WTC11 (cell line): ENCODE measurements at regions not wholly inside any gene's neighbourhood (a gene's known extent, or its start where the extent isn't known, plus 50 kb on each side); places are given as distances from the start of the nearest gene placed in this dataset.

Experiments
- ATAC-seq: fragments of 200-7000 bp; cut with Tn5 transposase; 2 replicates; pipeline ENCODE4 v1.10.0; 2021; ENCODE audit warnings: mild to moderate bottlenecking, moderate library complexity
- CTCF ChIA-PET: fragments of 300-600 bp; sonication (Branson Sonifier 250); formaldehyde crosslinking; loops from one replicate; lab custom pipeline; 2021; ENCODE audit warnings: antibody characterized with exemption; lab: Charles Lee
- POLR2A ChIA-PET: fragments of 350-600 bp; sonication (Branson Sonifier 250); formaldehyde crosslinking; loops from one replicate; lab custom pipeline; 2021; ENCODE audit warnings: antibody characterized with exemption; lab: Charles Lee
- DNase-seq: peaks from one replicate; pipeline ENCODE4 v3.0.0; 2021; ENCODE audit warnings: low spot score
- H3K27ac Mint-ChIP-seq: 2 replicates; pipeline ENCODE4 v1.8.0; 2021; ENCODE audit warnings: mixed read lengths
- H3K27me3 Mint-ChIP-seq: 2 replicates; pipeline ENCODE4 v1.8.0; 2021; ENCODE audit warnings: low read depth, mild to moderate bottlenecking, moderate library complexity, mixed read lengths
- H3K36me3 Mint-ChIP-seq: 2 replicates; pipeline ENCODE4 v1.8.0; 2021; ENCODE audit warnings: mixed read lengths
- H3K4me1 Mint-ChIP-seq: 2 replicates; pipeline ENCODE4 v1.8.0; 2022; ENCODE audit warnings: mixed read lengths
- H3K4me3 Mint-ChIP-seq: 2 replicates; pipeline ENCODE4 v1.8.0; 2021; ENCODE audit warnings: mild to moderate bottlenecking, moderate library complexity, mixed read lengths
- H3K9me3 Mint-ChIP-seq: 2 replicates; pipeline ENCODE4 v1.8.0; 2021; ENCODE audit warnings: mixed read lengths
- AR ChIP-seq: fragments of 250-450 bp; sonication (Bioruptor Pico); IDR thresholded peaks from 2 replicates; pipeline ENCODE4 v1.9.0; 2021; ENCODE audit warnings: mild to moderate bottlenecking
- E2F1 ChIP-seq: sonication (generic); formaldehyde crosslinking; IDR thresholded peaks from 2 replicates; pipeline ENCODE4 v1.8.0; 2022; ENCODE audit warnings: mild to moderate bottlenecking, missing genetic modification reagents
- FOXJ3 ChIP-seq: sonication (generic); formaldehyde crosslinking; IDR thresholded peaks from 2 replicates; pipeline ENCODE4 v1.9.0; 2021; ENCODE audit warnings: missing genetic modification reagents, mild to moderate bottlenecking, borderline replicate concordance
- NFE2L1 ChIP-seq: sonication (generic); formaldehyde crosslinking; IDR thresholded peaks from 2 replicates; pipeline ENCODE4 v1.8.1; 2023; ENCODE audit warnings: missing genetic modification reagents
- NR3C1 ChIP-seq: sonication (generic); formaldehyde crosslinking; conservative IDR thresholded peaks from 2 replicates; pipeline ENCODE4 v1.8.1; 2023; ENCODE audit warnings: low read depth, mild to moderate bottlenecking, missing genetic modification reagents
- RORB ChIP-seq: fragments of 250-450 bp; sonication (Bioruptor Pico); IDR thresholded peaks from 2 replicates; pipeline ENCODE4 v1.9.0; 2021; ENCODE audit warnings: mild to moderate bottlenecking
- SP1 ChIP-seq: sonication (generic); formaldehyde crosslinking; conservative IDR thresholded peaks from 2 replicates; pipeline ENCODE4 v1.8.1; 2022; ENCODE audit warnings: missing genetic modification reagents
- STAT6 ChIP-seq: sonication (generic); formaldehyde crosslinking; conservative IDR thresholded peaks from 2 replicates; pipeline ENCODE4 v1.8.1; 2023; ENCODE audit warnings: mild to moderate bottlenecking, low read depth, missing genetic modification reagents, moderate library complexity
- TEAD1 ChIP-seq: sonication (generic); formaldehyde crosslinking; IDR thresholded peaks from 2 replicates; pipeline ENCODE4 v1.8.0; 2022; ENCODE audit warnings: mild to moderate bottlenecking, missing genetic modification reagents
- USF1 ChIP-seq: sonication (generic); formaldehyde crosslinking; IDR thresholded peaks from 2 replicates; pipeline ENCODE4 v1.8.0; 2022; ENCODE audit warnings: mild to moderate bottlenecking, missing genetic modification reagents
- USF2 ChIP-seq: sonication (generic); formaldehyde crosslinking; IDR thresholded peaks from 2 replicates; pipeline ENCODE4 v1.8.1; 2023; ENCODE audit warnings: mild to moderate bottlenecking, missing genetic modification reagents, moderate library complexity
- ZMAT4 ChIP-seq: fragments of 250-450 bp; sonication (Bioruptor Pico); IDR thresholded peaks from 2 replicates; pipeline ENCODE4 v1.9.0; 2021; ENCODE audit warnings: mild to moderate bottlenecking
- ZNF281 ChIP-seq: sonication (generic); formaldehyde crosslinking; IDR thresholded peaks from 2 replicates; pipeline ENCODE4 v1.8.0; 2023; ENCODE audit warnings: mild to moderate bottlenecking, missing genetic modification reagents
- ZNF416 ChIP-seq: fragments of 250-450 bp; sonication (Bioruptor Pico); IDR thresholded peaks from 2 replicates; pipeline ENCODE4 v1.9.0; 2021; ENCODE audit warnings: mild to moderate bottlenecking, inconsistent platforms
- ZNF512 ChIP-seq: sonication (generic); formaldehyde crosslinking; IDR thresholded peaks from 2 replicates; pipeline ENCODE4 v1.8.1; 2022; ENCODE audit warnings: missing genetic modification reagents, borderline replicate concordance
- ZNF671 ChIP-seq: fragments of 250-450 bp; sonication (Bioruptor Pico); IDR thresholded peaks from 2 replicates; pipeline ENCODE4 v1.8.0; 2021; ENCODE audit warnings: mild to moderate bottlenecking
- TF ChIP-seq, protein P1 (sequence below): sonication (generic); formaldehyde crosslinking; IDR thresholded peaks from 2 replicates; pipeline ENCODE4 v1.8.1; 2022; ENCODE audit warnings: low read depth, mild to moderate bottlenecking, moderate library complexity, missing genetic modification reagents, borderline replicate concordance
- TF ChIP-seq, protein P2 (sequence below): sonication (generic); formaldehyde crosslinking; IDR thresholded peaks from 2 replicates; pipeline ENCODE4 v1.8.0; 2022; ENCODE audit warnings: missing genetic modification reagents

DNA sequence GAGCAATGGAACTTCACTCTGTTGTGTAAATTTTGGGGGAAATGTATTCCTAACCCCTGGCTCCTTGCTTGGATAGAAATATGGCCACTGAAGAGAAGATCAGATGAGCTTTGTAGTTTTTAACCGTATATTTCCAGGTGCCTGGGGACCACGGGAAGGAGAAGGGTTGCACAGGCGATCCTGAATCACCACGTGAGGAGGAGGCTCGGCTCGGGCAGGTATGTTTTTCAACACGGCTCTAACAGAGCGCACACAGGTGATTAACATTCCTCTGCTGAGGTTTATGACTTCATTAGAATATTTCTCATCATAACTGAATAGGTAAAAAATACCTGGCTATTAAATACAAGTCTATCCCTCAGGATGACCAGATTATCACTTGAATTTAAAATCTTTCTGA, 495.0 kb upstream of the ZFHX3 start:
- peaks cover 50% of the 10 kb centered on the region for H3K4me1 Mint-ChIP-seq
- H3K27ac Mint-ChIP-seq, result no peak overlapping the region
- no peak for DNase-seq
- CTCF ChIA-PET, result no interaction called here
- no peaks in the 10 kb centered on the region for H3K36me3 Mint-ChIP-seq
- H3K9me3 Mint-ChIP-seq, result no peaks in the 10 kb centered on the region
- POLR2A ChIA-PET, result interaction anchor here (0.6 kb wide), 1 partner anchor 71 kb away, joined by 3 read pairs; no protein-coding TSS in a partner anchor
- ATAC-seq, result no peak
- H3K27me3 Mint-ChIP-seq, result no peaks in the 10 kb centered on the region
- H3K4me3 Mint-ChIP-seq, result no peak overlapping the region
- TF ChIP-seq ZNF671 (no peak), E2F1 (CRISPR knock-in tag) (no peak), NR3C1 (CRISPR knock-in tag) (no peak), TEAD1 (no peak), USF2 (CRISPR knock-in tag) (no peak), USF1 (CRISPR knock-in tag) (no peak), STAT6 (no peak), ZNF281 (CRISPR knock-in tag) (no peak), AR (CRISPR knock-in tag) (no peak), FOXJ3 (CRISPR knock-in tag) (no peak), ZMAT4 (CRISPR knock-in tag) (no peak), ZNF512 (no peak), NFE2L1 (no peak), SP1 (CRISPR knock-in tag) (no peak), RORB (CRISPR knock-in tag) (no peak), ZNF416 (no peak)
- TF ChIP-seq, protein P1, sequence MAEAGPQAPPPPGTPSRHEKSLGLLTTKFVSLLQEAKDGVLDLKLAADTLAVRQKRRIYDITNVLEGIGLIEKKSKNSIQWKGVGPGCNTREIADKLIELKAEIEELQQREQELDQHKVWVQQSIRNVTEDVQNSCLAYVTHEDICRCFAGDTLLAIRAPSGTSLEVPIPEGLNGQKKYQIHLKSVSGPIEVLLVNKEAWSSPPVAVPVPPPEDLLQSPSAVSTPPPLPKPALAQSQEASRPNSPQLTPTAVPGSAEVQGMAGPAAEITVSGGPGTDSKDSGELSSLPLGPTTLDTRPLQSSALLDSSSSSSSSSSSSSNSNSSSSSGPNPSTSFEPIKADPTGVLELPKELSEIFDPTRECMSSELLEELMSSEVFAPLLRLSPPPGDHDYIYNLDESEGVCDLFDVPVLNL (CRISPR knock-in tag), result no peak
- TF ChIP-seq, protein P2, sequence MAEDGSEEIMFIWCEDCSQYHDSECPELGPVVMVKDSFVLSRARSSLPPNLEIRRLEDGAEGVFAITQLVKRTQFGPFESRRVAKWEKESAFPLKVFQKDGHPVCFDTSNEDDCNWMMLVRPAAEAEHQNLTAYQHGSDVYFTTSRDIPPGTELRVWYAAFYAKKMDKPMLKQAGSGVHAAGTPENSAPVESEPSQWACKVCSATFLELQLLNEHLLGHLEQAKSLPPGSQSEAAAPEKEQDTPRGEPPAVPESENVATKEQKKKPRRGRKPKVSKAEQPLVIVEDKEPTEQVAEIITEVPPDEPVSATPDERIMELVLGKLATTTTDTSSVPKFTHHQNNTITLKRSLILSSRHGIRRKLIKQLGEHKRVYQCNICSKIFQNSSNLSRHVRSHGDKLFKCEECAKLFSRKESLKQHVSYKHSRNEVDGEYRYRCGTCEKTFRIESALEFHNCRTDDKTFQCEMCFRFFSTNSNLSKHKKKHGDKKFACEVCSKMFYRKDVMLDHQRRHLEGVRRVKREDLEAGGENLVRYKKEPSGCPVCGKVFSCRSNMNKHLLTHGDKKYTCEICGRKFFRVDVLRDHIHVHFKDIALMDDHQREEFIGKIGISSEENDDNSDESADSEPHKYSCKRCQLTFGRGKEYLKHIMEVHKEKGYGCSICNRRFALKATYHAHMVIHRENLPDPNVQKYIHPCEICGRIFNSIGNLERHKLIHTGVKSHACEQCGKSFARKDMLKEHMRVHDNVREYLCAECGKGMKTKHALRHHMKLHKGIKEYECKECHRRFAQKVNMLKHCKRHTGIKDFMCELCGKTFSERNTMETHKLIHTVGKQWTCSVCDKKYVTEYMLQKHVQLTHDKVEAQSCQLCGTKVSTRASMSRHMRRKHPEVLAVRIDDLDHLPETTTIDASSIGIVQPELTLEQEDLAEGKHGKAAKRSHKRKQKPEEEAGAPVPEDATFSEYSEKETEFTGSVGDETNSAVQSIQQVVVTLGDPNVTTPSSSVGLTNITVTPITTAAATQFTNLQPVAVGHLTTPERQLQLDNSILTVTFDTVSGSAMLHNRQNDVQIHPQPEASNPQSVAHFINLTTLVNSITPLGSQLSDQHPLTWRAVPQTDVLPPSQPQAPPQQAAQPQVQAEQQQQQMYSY (CRISPR knock-in tag), result no peak
